A549 (cell line): ENCODE measurements at regions not wholly inside any gene's neighbourhood (a gene's known extent, or its start where the extent isn't known, plus 50 kb on each side); places are given as distances from the start of the nearest gene placed in this dataset.

Experiments used
- ATAC-seq, 2 experiments: fragments of 200-7000 bp in 1 of 2; fragments of >200 bp in 1 of 2; cut with Nextera tagmentation in 1 of 2; cut with Tn5 transposase in 1 of 2; 3 replicates each; pipeline versions ENCODE4 v1.8.0 to v1.9.1; 2018 to 2020; ENCODE audit warnings: mild to moderate bottlenecking in 1 of 2, moderate library complexity in 1 of 2
- CTCF ChIA-PET: fragments of 300-600 bp; sonication (Branson Sonifier 250); formaldehyde crosslinking; extraction: SDS; loops from one replicate; lab custom pipeline; 2021; ENCODE audit warnings: antibody characterized with exemption, inconsistent platforms; lab: Yijun Ruan, JAX
- POLR2A ChIA-PET: fragments of 350-600 bp; formaldehyde crosslinking; extraction: SDS; loops from one replicate; lab custom pipeline; 2021; ENCODE audit warnings: antibody characterized with exemption, inconsistent platforms; lab: Yijun Ruan, JAX
- DNase-seq, 2 experiments: peaks; one replicate each; pipeline versions ENCODE4 v3.0.0 to v3.0.0-alpha.2; 2011 to 2016; ENCODE audit warnings: low read depth in 1 of 2, low spot score in 1 of 2
- FAIRE-seq: peaks from 2 replicates; lab custom pipeline; 2011; peaks lifted over from hg19 to GRCh38; lab: Jason Lieb, UNC
- H3K27ac ChIP-seq, 2 experiments: fragments of >200 bp; sonication (Bioruptor Twin); formaldehyde crosslinking; 3 replicates each; pipeline ENCODE4 v1.5.1; 2016 to 2017
- H3K4me1 ChIP-seq: fragments of >200 bp; sonication (Bioruptor Twin); formaldehyde crosslinking; 3 replicates; pipeline ENCODE4 v1.6.1; 2016
- H3K4me2 ChIP-seq: fragments of >200 bp; sonication (Bioruptor Twin); formaldehyde crosslinking; 3 replicates; pipeline ENCODE4 v1.6.1; 2016
- H3K4me3 ChIP-seq: fragments of >200 bp; sonication (Bioruptor Twin); formaldehyde crosslinking; 3 replicates; pipeline ENCODE4 v1.5.1; 2016
- H3K9me3 ChIP-seq: fragments of >200 bp; sonication (Bioruptor Twin); formaldehyde crosslinking; 3 replicates; pipeline ENCODE4 v1.6.1; 2016
- ATOH8 ChIP-seq: fragments of 250-450 bp; sonication (Bioruptor Pico); IDR thresholded peaks from 2 replicates; pipeline ENCODE4 v1.5.0; 2020; ENCODE audit warnings: low read depth, mild to moderate bottlenecking, moderate library complexity
- BCL3 ChIP-seq: fragments of >200 bp; sonication (Bioruptor Twin); formaldehyde crosslinking; IDR thresholded peaks from 3 replicates; pipeline ENCODE4 v1.6.1; 2016
- BHLHE40 ChIP-seq: IDR thresholded peaks from 2 replicates; pipeline ENCODE4 v1.6.1; 2012; ENCODE audit warnings: low read depth, low read length, inconsistent platforms
- CBX2 ChIP-seq: fragments of 200-600 bp; sonication (generic); IDR thresholded peaks from 2 replicates; pipeline ENCODE4 v1.6.1; 2016; ENCODE audit warnings: low read depth, mild to moderate bottlenecking, borderline replicate concordance
- CTCF ChIP-seq: fragments of >200 bp; sonication (Bioruptor Twin); formaldehyde crosslinking; IDR thresholded peaks from 3 replicates; pipeline ENCODE4 v1.5.1; 2016
- E2F6 ChIP-seq: IDR thresholded peaks from 2 replicates; pipeline ENCODE4 v1.6.1; 2012; ENCODE audit warnings: low read depth, borderline replicate concordance
- EHMT2 ChIP-seq: fragments of 200-600 bp; sonication (generic); IDR thresholded peaks from 2 replicates; pipeline ENCODE4 v1.6.1; 2016; ENCODE audit warnings: antibody characterized with exemption, low read depth, mild to moderate bottlenecking, moderate library complexity
- ESRRA ChIP-seq: fragments of 150-350 bp; IDR thresholded peaks from 2 replicates; pipeline ENCODE4 v1.6.1; 2014; ENCODE audit warnings: mild to moderate bottlenecking, low read length, borderline replicate concordance
- GATA3 ChIP-seq: IDR thresholded peaks from 2 replicates; pipeline ENCODE4 v1.6.1; 2012; ENCODE audit warnings: borderline replicate concordance
- HEYL ChIP-seq: fragments of 250-450 bp; sonication (Bioruptor Pico); IDR thresholded peaks from 2 replicates; pipeline ENCODE4 v1.8.0; 2021; ENCODE audit warnings: mild to moderate bottlenecking, moderate library complexity
- HOXA7 ChIP-seq: fragments of 250-450 bp; sonication (Bioruptor Pico); IDR thresholded peaks from 2 replicates; pipeline ENCODE4 v1.5.0; 2020; ENCODE audit warnings: mild to moderate bottlenecking, moderate library complexity
- HOXB13 ChIP-seq: fragments of 250-450 bp; sonication (Bioruptor Pico); IDR thresholded peaks from 2 replicates; pipeline ENCODE4 v1.5.0; 2020; ENCODE audit warnings: low read depth, mild to moderate bottlenecking, moderate library complexity
- HOXB5 ChIP-seq: fragments of 250-450 bp; sonication (Bioruptor Pico); IDR thresholded peaks from 2 replicates; pipeline ENCODE4 v1.5.0; 2020; ENCODE audit warnings: mild to moderate bottlenecking, moderate library complexity
- JUN ChIP-seq, 2 experiments: fragments of >200 bp; sonication (Bioruptor Twin); formaldehyde crosslinking; IDR thresholded peaks; 2 replicates in 1 of 2; 3 replicates in 1 of 2; pipeline ENCODE4 v1.6.1; 2016 to 2017
- NFE2L2 ChIP-seq: fragments of 150-350 bp; conservative IDR thresholded peaks from 2 replicates; pipeline ENCODE4 v1.6.1; 2014; ENCODE audit warnings: low read length
- PHF8 ChIP-seq: fragments of 200-600 bp; sonication (generic); IDR thresholded peaks from 2 replicates; pipeline ENCODE4 v1.6.1; 2016; ENCODE audit warnings: low read depth, mild to moderate bottlenecking, antibody characterized with exemption, moderate library complexity, borderline replicate concordance
- POLR2A ChIP-seq: IDR thresholded peaks from 2 replicates; pipeline ENCODE4 v1.6.1; 2012; ENCODE audit warnings: mild to moderate bottlenecking, low read length
- RARB ChIP-seq: fragments of 250-450 bp; sonication (Bioruptor Pico); IDR thresholded peaks from 2 replicates; pipeline ENCODE4 v1.8.0; 2021; ENCODE audit warnings: mild to moderate bottlenecking, moderate library complexity
- RCOR1 ChIP-seq: fragments of 150-350 bp; IDR thresholded peaks from 2 replicates; pipeline ENCODE4 v1.6.1; 2014; ENCODE audit warnings: antibody characterized with exemption, low read length, low read depth
- RFX5 ChIP-seq: fragments of 450-650 bp; IDR thresholded peaks from 2 replicates; pipeline ENCODE4 v1.7.1; 2014; ENCODE audit warnings: antibody characterized with exemption, mild to moderate bottlenecking, moderate library complexity
- RNF2 ChIP-seq: fragments of 200-600 bp; sonication (generic); IDR thresholded peaks from 2 replicates; pipeline ENCODE4 v1.6.1; 2016; ENCODE audit warnings: low read depth, mild to moderate bottlenecking, antibody characterized with exemption, moderate library complexity, borderline replicate concordance
- TP53 ChIP-seq: fragments of 250-450 bp; sonication (Bioruptor Pico); IDR thresholded peaks from 2 replicates; pipeline ENCODE4 v1.5.0; 2021; ENCODE audit warnings: mild to moderate bottlenecking, moderate library complexity
- USF2 ChIP-seq: fragments of 450-650 bp; IDR thresholded peaks from 2 replicates; pipeline ENCODE4 v1.6.1; 2014; ENCODE audit warnings: antibody characterized with exemption
- ZC3H11A ChIP-seq: fragments of 450-650 bp; IDR thresholded peaks from 2 replicates; pipeline ENCODE4 v1.6.1; 2014; ENCODE audit warnings: antibody characterized with exemption, mild to moderate bottlenecking
- WGBS: methylation state at CpG from one replicate; pipeline ENCODE4 v1.1.6; 2017; ENCODE audit errors: missing lambda C conversion rate; 5-methylcytosine and 5-hydroxymethylcytosine counted together

GRCh38 chr1:87215592-87215991 is 113.1 kb upstream of the LMO4 start:
- no peak overlapping the region for H3K4me2 ChIP-seq
- ChIA-PET CTCF (no interaction called here), POLR2A (no interaction called here)
- no peak for TF ChIP-seq BCL3
- no peak for TF ChIP-seq E2F6
- TF ChIP-seq HOXA7 (CRISPR knock-in tag) = no peak
- TF ChIP-seq PHF8 = no peak
- no peak for TF ChIP-seq RFX5
- ATAC-seq (no peak), DNase-seq (no peak), FAIRE-seq (no peak)
- H3K9me3 ChIP-seq = no peaks in the 10 kb centered on the region
- WGBS = 14% methylated on average over 1 of the region's 1 CpG
- H3K4me3 ChIP-seq = no peak overlapping the region
- no peak overlapping the region for H3K27ac ChIP-seq
- H3K4me1 ChIP-seq = no peaks in the 10 kb centered on the region

- no peak overlapping the region for H3K4me3 ChIP-seq
- no peak overlapping the region for H3K27ac ChIP-seq
- POLR2A ChIA-PET = no interaction called here
- ATAC-seq = no peak
- H3K4me2 ChIP-seq = no peak overlapping the region
- no peaks in the 10 kb centered on the region for H3K9me3 ChIP-seq
- FAIRE-seq = no peak
- CTCF ChIA-PET = no interaction called here
- TF ChIP-seq HEYL (CRISPR knock-in tag) (no peak), ESRRA (no peak), HOXB5 (no peak), NFE2L2 (no peak), PHF8 (no peak), TP53 (CRISPR knock-in tag) (no peak), CBX2 (no peak), HOXB13 (CRISPR knock-in tag) (no peak)
- WGBS = 23% methylated on average over 2 of the region's 2 CpGs
- no peaks in the 10 kb centered on the region for H3K4me1 ChIP-seq
- no peak for DNase-seq
These were observed 110.1 kb upstream of the LMO4 start for GRCh38 chr1:87218618-87219017.

GRCh38 chr1:87219141-87219540 is 109.5 kb upstream of the LMO4 start:
- ATAC-seq (no peak), FAIRE-seq (no peak), DNase-seq (no peak)
- Histone ChIP-seq H3K27ac (no peak overlapping the region), H3K9me3 (no peaks in the 10 kb centered on the region), H3K4me2 (no peak overlapping the region)
- POLR2A ChIA-PET = no interaction called here
- CTCF ChIA-PET = no interaction called here
- 44% methylated on average over 1 of the region's 1 CpG for WGBS
- TF ChIP-seq CTCF (no peak), POLR2A (no peak), CBX2 (no peak), GATA3 (no peak), RARB (CRISPR knock-in tag) (no peak), RCOR1 (no peak), JUN (IDR thresholded peaks at IDR 0.05) (no peak), USF2 (no peak), RNF2 (no peak), BHLHE40 (no peak), EHMT2 (no peak), ATOH8 (CRISPR knock-in tag) (no peak), ZC3H11A (no peak)
- TF ChIP-seq, all 56 proteins: peak for 0
- Histone ChIP-seq H3K4me3 (no peak overlapping the region), H3K4me1 (no peaks in the 10 kb centered on the region; the same call in 2 of the 3 replicates)
